Activated naive CD4-positive, alpha-beta T cell treated with anti-CD3 and anti-CD28 coated beads for 36 hours (primary cell): ENCODE measurements at regions not wholly inside any gene's neighbourhood (a gene's known extent, or its start where the extent isn't known, plus 50 kb on each side); places are given as distances from the start of the nearest gene placed in this dataset.

Experiments used
- CTCF ChIA-PET: fragments of 350-600 bp; sonication (Branson Sonifier 250); formaldehyde crosslinking; loops from one replicate; lab custom pipeline; 2021; ENCODE audit warnings: antibody characterized with exemption; lab: Charles Lee
- DNase-seq: peaks from one replicate; pipeline ENCODE4 v3.0.0-alpha.2; 2020
- H3K27ac Mint-ChIP-seq: one replicate; pipeline ENCODE4 v1.8.0; 2021; ENCODE audit warnings: mild to moderate bottlenecking, mixed read lengths
- H3K27me3 Mint-ChIP-seq: one replicate; pipeline ENCODE4 v1.8.0; 2021; ENCODE audit warnings: low read depth, mixed read lengths
- H3K36me3 Mint-ChIP-seq: one replicate; pipeline ENCODE4 v1.8.0; 2021; ENCODE audit warnings: low read depth, mixed read lengths
- H3K4me1 Mint-ChIP-seq: one replicate; pipeline ENCODE4 v1.8.0; 2021; ENCODE audit warnings: low read depth, mixed read lengths
- H3K4me3 Mint-ChIP-seq: one replicate; pipeline ENCODE4 v1.8.0; 2021; ENCODE audit warnings: mild to moderate bottlenecking, moderate library complexity, mixed read lengths
- H3K9me3 Mint-ChIP-seq: one replicate; pipeline ENCODE4 v1.8.0; 2021; ENCODE audit warnings: mixed read lengths
- intact Hi-C: fragments of 100-400 bp; cut with micrococcal nuclease; formaldehyde crosslinking; loops from one replicate; pipeline ENCODE4 v1.15.1; 2023

- no peaks in the 10 kb centered on the region for H3K36me3 Mint-ChIP-seq
- H3K27ac Mint-ChIP-seq: no peak overlapping the region
- DNase-seq: no peak
- CTCF ChIA-PET: no interaction called here
- H3K27me3 Mint-ChIP-seq: peaks cover 2% of the 10 kb centered on the region
- no peaks in the 10 kb centered on the region for H3K4me1 Mint-ChIP-seq
- intact Hi-C loops: no loop called here
- no peak overlapping the region for H3K4me3 Mint-ChIP-seq
- H3K9me3 Mint-ChIP-seq: peaks cover 1% of the 10 kb centered on the region
Observed at GRCh38 chr3:182220471-182220870, 508.7 kb downstream of the SOX2 start.

GRCh38 chr3:182226995-182227394 lies 515.3 kb downstream of the SOX2 start:
- no peaks in the 10 kb centered on the region for H3K9me3 Mint-ChIP-seq

GRCh38 chr3:182233405-182233804 lies 521.7 kb downstream of the SOX2 start:
- intact Hi-C loops: no loop called here
- Mint-ChIP-seq H3K4me1 (no peaks in the 10 kb centered on the region), H3K36me3 (no peaks in the 10 kb centered on the region), H3K4me3 (no peak overlapping the region), H3K9me3 (no peaks in the 10 kb centered on the region), H3K27ac (no peak overlapping the region), H3K27me3 (peaks cover 3% of the 10 kb centered on the region)
- CTCF ChIA-PET: no interaction called here
- no peak for DNase-seq

More at GRCh38 chr3:182226995-182227394, 515.3 kb downstream of the SOX2 start:
- CTCF ChIA-PET: no interaction called here
- no peak for DNase-seq
- Mint-ChIP-seq H3K4me1 (no peaks in the 10 kb centered on the region), H3K36me3 (no peaks in the 10 kb centered on the region), H3K4me3 (no peak overlapping the region), H3K27me3 (peaks cover 3% of the 10 kb centered on the region), H3K27ac (no peak overlapping the region)
- intact Hi-C loops: no loop called here

- peaks cover 3% of the 10 kb centered on the region for H3K27me3 Mint-ChIP-seq
- intact Hi-C loops: no loop called here
- no peaks in the 10 kb centered on the region for H3K36me3 Mint-ChIP-seq
- H3K4me3 Mint-ChIP-seq: no peak overlapping the region
- no peaks in the 10 kb centered on the region for H3K4me1 Mint-ChIP-seq
- no peaks in the 10 kb centered on the region for H3K9me3 Mint-ChIP-seq
- no peak overlapping the region for H3K27ac Mint-ChIP-seq
- DNase-seq: no peak
- CTCF ChIA-PET: no interaction called here
Observed at GRCh38 chr3:182233957-182234356, 522.2 kb downstream of the SOX2 start.

- Mint-ChIP-seq H3K4me1 (no peaks in the 10 kb centered on the region), H3K27me3 (peaks cover 3% of the 10 kb centered on the region), H3K27ac (no peak overlapping the region), H3K9me3 (no peaks in the 10 kb centered on the region), H3K4me3 (no peak overlapping the region), H3K36me3 (no peaks in the 10 kb centered on the region)
- DNase-seq: no peak
- intact Hi-C loops: no loop called here
- CTCF ChIA-PET: no interaction called here
Observed at GRCh38 chr3:182234881-182235280, 523.2 kb downstream of the SOX2 start.

- H3K4me1 Mint-ChIP-seq: no peaks in the 10 kb centered on the region
- H3K4me3 Mint-ChIP-seq: no peak overlapping the region
- H3K27me3 Mint-ChIP-seq: peaks cover 3% of the 10 kb centered on the region
- CTCF ChIA-PET: no interaction called here
- H3K36me3 Mint-ChIP-seq: no peaks in the 10 kb centered on the region
- intact Hi-C loops: no loop called here
- no peaks in the 10 kb centered on the region for H3K9me3 Mint-ChIP-seq
- no peak for DNase-seq
- H3K27ac Mint-ChIP-seq: no peak overlapping the region
Observed at GRCh38 chr3:182235504-182235903, 523.8 kb downstream of the SOX2 start.

GRCh38 chr3:182238126-182238525 lies 526.4 kb downstream of the SOX2 start:
- DNase-seq: no peak
- Mint-ChIP-seq H3K4me1 (no peaks in the 10 kb centered on the region), H3K4me3 (no peak overlapping the region), H3K9me3 (no peaks in the 10 kb centered on the region), H3K36me3 (no peaks in the 10 kb centered on the region), H3K27ac (no peak overlapping the region), H3K27me3 (peaks cover 3% of the 10 kb centered on the region)
- intact Hi-C loops: no loop called here
- CTCF ChIA-PET: interaction anchor here (0.7 kb wide), 1 partner anchor 25 kb away, joined by 3 read pairs; no protein-coding TSS in a partner anchor

- H3K27me3 Mint-ChIP-seq: no peaks in the 10 kb centered on the region
- H3K4me3 Mint-ChIP-seq: no peak overlapping the region
- intact Hi-C loops: no loop called here
- no peaks in the 10 kb centered on the region for H3K9me3 Mint-ChIP-seq
- CTCF ChIA-PET: interaction anchor here (0.5 kb wide), 1 partner anchor 10 kb away, joined by 3 read pairs; no protein-coding TSS in a partner anchor
- H3K4me1 Mint-ChIP-seq: no peaks in the 10 kb centered on the region
- H3K36me3 Mint-ChIP-seq: no peaks in the 10 kb centered on the region
- DNase-seq: no peak
- no peak overlapping the region for H3K27ac Mint-ChIP-seq
Observed at GRCh38 chr3:182239316-182239715, 527.6 kb downstream of the SOX2 start.

- Mint-ChIP-seq H3K9me3 (no peaks in the 10 kb centered on the region), H3K36me3 (no peaks in the 10 kb centered on the region), H3K4me1 (no peaks in the 10 kb centered on the region), H3K4me3 (no peak overlapping the region), H3K27ac (no peak overlapping the region), H3K27me3 (no peaks in the 10 kb centered on the region)
- intact Hi-C loops: no loop called here
- CTCF ChIA-PET: no interaction called here
- DNase-seq: no peak
Observed at GRCh38 chr3:182240474-182240873, 528.7 kb downstream of the SOX2 start.

- H3K4me1 Mint-ChIP-seq: no peaks in the 10 kb centered on the region
- no peak overlapping the region for H3K4me3 Mint-ChIP-seq
- intact Hi-C loops: no loop called here
- H3K27ac Mint-ChIP-seq: no peak overlapping the region
- no peaks in the 10 kb centered on the region for H3K9me3 Mint-ChIP-seq
- H3K27me3 Mint-ChIP-seq: no peaks in the 10 kb centered on the region
- CTCF ChIA-PET: no interaction called here
- no peak for DNase-seq
- no peaks in the 10 kb centered on the region for H3K36me3 Mint-ChIP-seq
Observed at GRCh38 chr3:182241196-182241765, 529.6 kb downstream of the SOX2 start.

- Mint-ChIP-seq H3K4me3 (no peak overlapping the region), H3K27ac (no peak overlapping the region), H3K36me3 (no peaks in the 10 kb centered on the region), H3K9me3 (no peaks in the 10 kb centered on the region), H3K4me1 (no peaks in the 10 kb centered on the region), H3K27me3 (no peaks in the 10 kb centered on the region)
- CTCF ChIA-PET: no interaction called here
- intact Hi-C loops: no loop called here
- DNase-seq: no peak
Observed at GRCh38 chr3:182241766-182242488, 530.2 kb downstream of the SOX2 start.

GRCh38 chr3:182242489-182242942 lies 530.8 kb downstream of the SOX2 start:
- DNase-seq: no peak
- no peaks in the 10 kb centered on the region for H3K36me3 Mint-ChIP-seq
- H3K4me3 Mint-ChIP-seq: no peak overlapping the region
- H3K27ac Mint-ChIP-seq: no peak overlapping the region
- no peaks in the 10 kb centered on the region for H3K27me3 Mint-ChIP-seq
- CTCF ChIA-PET: no interaction called here
- H3K9me3 Mint-ChIP-seq: no peaks in the 10 kb centered on the region
- no peaks in the 10 kb centered on the region for H3K4me1 Mint-ChIP-seq
- intact Hi-C loops: no loop called here

GRCh38 chr3:182243625-182244024 lies 531.9 kb downstream of the SOX2 start:
- no peaks in the 10 kb centered on the region for H3K9me3 Mint-ChIP-seq
- no peak overlapping the region for H3K4me3 Mint-ChIP-seq
- H3K4me1 Mint-ChIP-seq: no peaks in the 10 kb centered on the region
- no peak overlapping the region for H3K27ac Mint-ChIP-seq
- intact Hi-C loops: no loop called here
- CTCF ChIA-PET: no interaction called here
- H3K36me3 Mint-ChIP-seq: no peaks in the 10 kb centered on the region
- DNase-seq: no peak
- no peaks in the 10 kb centered on the region for H3K27me3 Mint-ChIP-seq
